Body of pancreas (tissue), 4 donors: ENCODE measurements at regions not wholly inside any gene's neighbourhood (a gene's known extent, or its start where the extent isn't known, plus 50 kb on each side); places are given as distances from the start of the nearest gene placed in this dataset.

Experiments
- CTCF ChIP-seq, 7 experiments: fragments of 450-650 bp in 4 of 7; fragments of 200-600 bp in 3 of 7; sonication (generic) in 3 of 7; IDR thresholded peaks; one replicate each; pipeline ENCODE4 v1.5.1; 2016 to 2019; ENCODE audit warnings: antibody characterized with exemption in 7 of 7
- POLR2A ChIP-seq, 3 donors: fragments of 450-650 bp; IDR thresholded peaks; one replicate each; pipeline ENCODE4 v1.6.1; 2016; ENCODE audit warnings: antibody characterized with exemption in 3 of 3, mild to moderate bottlenecking in 2 of 3

GRCh38 chr13:31887286-31887685, 144.3 kb upstream of the FRY start:
- TF ChIP-seq POLR2A (IDR thresholded peaks at IDR 0.05) = no peak
- TF ChIP-seq CTCF (IDR thresholded peaks at IDR 0.05) = no peak
